ENCODE measurements at regions not wholly inside any gene's neighbourhood (a gene's known extent, or its start where the extent isn't known, plus 50 kb on each side); places are given as distances from the start of the nearest gene placed in this dataset.
"Not testable (repeated sequence)": the region's sequence is repeated elsewhere in the genome, so short reads cannot be mapped to it uniquely, and the experiment has no call there.

DNA sequence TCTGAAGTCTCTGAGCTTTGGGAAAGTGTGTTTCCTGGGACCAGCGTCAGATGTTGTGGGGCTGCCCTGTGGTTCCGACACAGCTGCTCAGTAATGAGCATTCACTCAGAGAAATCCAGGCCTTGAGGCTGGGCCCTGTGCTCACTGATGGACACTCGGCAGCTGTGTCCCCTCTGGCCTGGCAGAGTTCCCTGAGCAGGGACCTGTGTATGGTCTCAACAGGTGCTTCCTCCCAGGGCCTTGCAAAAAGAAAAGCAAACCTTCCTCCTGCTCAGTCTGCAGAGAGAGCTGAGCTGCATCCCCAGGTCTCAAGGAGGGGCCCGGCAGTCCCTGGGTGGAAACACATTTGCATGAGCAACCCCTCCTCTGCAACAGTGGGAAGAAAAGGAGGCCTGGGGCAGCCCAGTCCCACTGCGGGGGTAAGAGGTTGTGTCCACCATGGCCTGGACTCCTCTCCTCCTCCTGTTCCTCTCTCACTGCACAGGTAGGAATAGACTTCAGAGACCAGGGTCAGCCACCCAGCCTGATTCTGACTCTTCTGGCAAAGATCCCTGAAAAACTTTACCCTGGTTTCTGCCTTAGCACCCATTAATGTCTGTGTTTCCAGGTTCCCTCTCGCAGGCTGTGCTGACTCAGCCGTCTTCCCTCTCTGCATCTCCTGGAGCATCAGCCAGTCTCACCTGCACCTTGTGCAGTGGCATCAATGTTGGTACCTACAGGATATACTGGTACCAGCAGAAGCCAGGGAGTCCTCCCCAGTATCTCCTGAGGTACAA is 131.2 kb downstream of the VPREB1 start:
- no peak overlapping the region for H3K4me3 ChIP-seq
- no peak for TF ChIP-seq POLR2A (IDR thresholded peaks at IDR 0.05)
- TF ChIP-seq, protein P1, sequence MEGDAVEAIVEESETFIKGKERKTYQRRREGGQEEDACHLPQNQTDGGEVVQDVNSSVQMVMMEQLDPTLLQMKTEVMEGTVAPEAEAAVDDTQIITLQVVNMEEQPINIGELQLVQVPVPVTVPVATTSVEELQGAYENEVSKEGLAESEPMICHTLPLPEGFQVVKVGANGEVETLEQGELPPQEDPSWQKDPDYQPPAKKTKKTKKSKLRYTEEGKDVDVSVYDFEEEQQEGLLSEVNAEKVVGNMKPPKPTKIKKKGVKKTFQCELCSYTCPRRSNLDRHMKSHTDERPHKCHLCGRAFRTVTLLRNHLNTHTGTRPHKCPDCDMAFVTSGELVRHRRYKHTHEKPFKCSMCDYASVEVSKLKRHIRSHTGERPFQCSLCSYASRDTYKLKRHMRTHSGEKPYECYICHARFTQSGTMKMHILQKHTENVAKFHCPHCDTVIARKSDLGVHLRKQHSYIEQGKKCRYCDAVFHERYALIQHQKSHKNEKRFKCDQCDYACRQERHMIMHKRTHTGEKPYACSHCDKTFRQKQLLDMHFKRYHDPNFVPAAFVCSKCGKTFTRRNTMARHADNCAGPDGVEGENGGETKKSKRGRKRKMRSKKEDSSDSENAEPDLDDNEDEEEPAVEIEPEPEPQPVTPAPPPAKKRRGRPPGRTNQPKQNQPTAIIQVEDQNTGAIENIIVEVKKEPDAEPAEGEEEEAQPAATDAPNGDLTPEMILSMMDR (IDR thresholded peaks at IDR 0.05 in 4 of 5, conservative IDR thresholded peaks at IDR 0.05 in 1 of 5) = no peak
- no peak for DNase-seq
- H3K27ac ChIP-seq = no peak overlapping the region
- in situ Hi-C loops (cut with MboI; ENCODE audit: low sequenced_read_pairs in 4 of 4) = no loop called here
- H3K36me3 ChIP-seq = no peaks in the 10 kb centered on the region
- peaks cover 0 to 4% (median 0%) of the 10 kb centered on the region in 3 donors for H3K27me3 ChIP-seq
- no peak for ATAC-seq
- intact Hi-C loops (cut with DNase I; ENCODE audit: low total_unique reads) = no loop called here
- no peaks in the 10 kb centered on the region for H3K4me1 ChIP-seq
- no peaks in the 10 kb centered on the region for H3K9me3 ChIP-seq

DNA sequence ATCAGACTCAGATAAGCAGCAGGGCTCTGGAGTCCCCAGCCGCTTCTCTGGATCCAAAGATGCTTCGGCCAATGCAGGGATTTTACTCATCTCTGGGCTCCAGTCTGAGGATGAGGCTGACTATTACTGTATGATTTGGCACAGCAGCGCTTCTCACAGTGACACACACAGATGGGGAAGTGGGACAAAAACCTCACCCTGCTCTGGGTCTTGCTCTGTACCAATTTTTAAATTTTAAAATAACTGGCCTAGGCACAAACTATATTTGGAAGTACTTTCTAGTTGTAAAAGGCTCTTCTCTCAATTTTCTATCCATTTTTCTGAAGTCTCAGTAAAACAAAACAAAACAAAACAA is 131.7 kb downstream of the VPREB1 start:
- H3K27ac ChIP-seq = no peak overlapping the region
- in situ Hi-C loops (cut with MboI; ENCODE audit: low sequenced_read_pairs in 4 of 4) = no loop called here
- no peaks in the 10 kb centered on the region for H3K9me3 ChIP-seq
- no peak overlapping the region for H3K4me3 ChIP-seq
- H3K4me1 ChIP-seq = no peaks in the 10 kb centered on the region
- TF ChIP-seq POLR2A (IDR thresholded peaks at IDR 0.05) = no peak
- TF ChIP-seq, protein P1 (IDR thresholded peaks at IDR 0.05 in 4 of 5, conservative IDR thresholded peaks at IDR 0.05 in 1 of 5) = no peak
- no peak for ATAC-seq
- DNase-seq = no peak
- intact Hi-C loops (cut with DNase I; ENCODE audit: low total_unique reads) = no loop called here
- no peaks in the 10 kb centered on the region for H3K36me3 ChIP-seq
- H3K27me3 ChIP-seq = peaks cover 0 to 4% (median 0%) of the 10 kb centered on the region in 3 donors

DNA sequence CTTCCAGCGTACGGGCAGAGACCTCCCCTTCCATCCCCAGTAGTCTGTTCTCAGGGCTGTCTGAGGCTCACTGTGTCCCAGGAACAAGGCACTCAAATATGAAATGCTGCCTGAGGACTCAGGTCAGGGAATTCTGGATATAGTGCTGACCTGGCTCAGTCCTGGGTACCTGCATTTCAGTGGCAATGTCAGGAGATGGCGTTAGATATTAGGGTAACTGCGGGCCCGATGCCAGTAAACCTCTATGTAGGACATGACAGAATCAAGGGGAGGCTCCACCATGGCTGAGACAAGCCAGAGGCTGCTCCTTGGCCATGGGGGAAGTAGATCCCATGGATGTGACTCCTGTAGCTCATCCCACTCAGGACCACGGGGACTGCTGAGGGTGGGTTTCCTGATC is 131.7 kb downstream of the ZNF280B start:
- in situ Hi-C loops (cut with MboI; ENCODE audit: low sequenced_read_pairs in 4 of 4); H3K27ac ChIP-seq; ATAC-seq; DNase-seq; intact Hi-C loops (cut with DNase I; ENCODE audit: low total_unique reads); H3K4me1 ChIP-seq; H3K9me3 ChIP-seq; H3K27me3 ChIP-seq; H3K4me3 ChIP-seq; H3K36me3 ChIP-seq: not testable (repeated sequence)

DNA sequence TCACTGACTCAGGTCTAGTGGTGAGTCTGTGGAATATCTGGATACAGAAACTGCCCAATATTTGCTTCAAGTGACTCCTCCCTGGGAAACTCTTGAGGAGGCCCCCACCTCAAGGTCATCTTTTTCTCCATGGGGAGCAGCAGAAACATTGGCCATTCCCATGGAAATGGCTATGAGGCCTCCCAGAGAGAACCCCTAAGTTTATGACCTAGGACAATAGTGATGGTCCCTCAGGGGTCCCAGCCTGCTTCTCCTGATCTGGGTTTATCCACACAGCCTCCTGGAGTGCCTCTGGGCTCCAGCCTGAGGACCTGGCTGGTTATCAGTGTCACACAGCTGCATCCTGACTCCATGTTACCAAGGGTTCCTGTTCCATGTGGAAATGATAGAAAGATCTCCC is 131.2 kb downstream of the ZNF280B start:
- Histone ChIP-seq H3K27ac (no peak overlapping the region), H3K9me3 (no peaks in the 10 kb centered on the region), H3K36me3 (no peaks in the 10 kb centered on the region), H3K4me1 (no peaks in the 10 kb centered on the region), H3K4me3 (no peak overlapping the region), H3K27me3 (peaks cover 0 to 4% (median 0%) of the 10 kb centered on the region in 3 donors)
- DNase-seq (no peak), ATAC-seq (no peak)
- TF ChIP-seq, protein P1 (IDR thresholded peaks at IDR 0.05 in 4 of 5, conservative IDR thresholded peaks at IDR 0.05 in 1 of 5) = no peak
- no peak for TF ChIP-seq POLR2A (IDR thresholded peaks at IDR 0.05)
- in situ Hi-C loops (cut with MboI; ENCODE audit: low sequenced_read_pairs in 4 of 4) (no loop called here), intact Hi-C loops (cut with DNase I; ENCODE audit: low total_unique reads) (no loop called here)

DNA sequence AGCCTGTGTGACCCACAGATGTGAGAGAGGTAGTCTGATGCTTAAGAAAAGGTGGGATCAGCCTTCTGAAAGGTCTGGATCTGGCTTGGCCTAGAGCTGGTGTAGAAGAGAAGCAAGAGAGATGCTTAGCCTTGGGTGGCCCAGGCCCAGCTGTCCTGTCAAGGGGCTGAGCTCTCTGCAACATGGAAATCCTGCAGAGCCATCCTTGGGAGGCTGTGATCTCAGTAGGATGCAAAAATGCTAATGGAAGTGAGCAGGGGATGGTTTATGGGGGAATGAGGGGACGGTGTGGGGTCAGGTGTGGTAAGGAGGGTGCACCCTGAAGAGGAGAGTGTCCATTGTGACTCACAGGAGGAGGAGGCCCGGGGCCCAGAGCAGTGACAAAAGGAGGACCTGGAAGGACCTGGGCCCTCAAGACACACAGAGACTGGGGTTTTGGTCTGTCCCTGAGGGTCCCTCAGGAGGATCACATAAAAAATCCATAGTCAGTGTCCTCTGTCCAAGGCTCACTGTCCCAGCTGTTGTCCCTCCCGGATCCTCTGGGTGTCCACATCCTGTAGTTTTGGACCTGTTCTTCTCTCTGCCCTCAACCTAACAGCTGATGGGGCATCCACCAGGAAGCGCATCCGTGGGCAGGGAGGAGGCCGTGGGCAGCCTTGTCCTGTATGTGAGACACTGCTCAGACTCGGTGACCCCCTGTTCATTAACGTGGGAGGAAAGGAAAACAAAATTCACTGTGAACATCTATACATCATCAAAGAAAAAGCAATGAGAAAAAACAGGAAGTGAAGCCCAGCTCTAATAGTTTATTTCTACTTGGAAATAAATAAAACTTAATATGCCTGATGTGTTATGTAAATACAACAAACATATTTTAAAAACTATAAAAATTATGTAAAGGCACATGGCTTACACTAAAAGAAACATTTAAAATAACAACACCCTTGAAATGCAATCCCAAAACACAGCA is 129.8 kb downstream of the ZNF280B start:
- H3K9me3 ChIP-seq = no peaks in the 10 kb centered on the region
- H3K27me3 ChIP-seq = peaks cover 0 to 10% (median 0%) of the 10 kb centered on the region in 3 donors
- TF ChIP-seq, protein P1 (IDR thresholded peaks at IDR 0.05 in 4 of 5, conservative IDR thresholded peaks at IDR 0.05 in 1 of 5) = no peak
- TF ChIP-seq POLR2A (IDR thresholded peaks at IDR 0.05) = no peak
- no peak for DNase-seq
- intact Hi-C loops (cut with DNase I; ENCODE audit: low total_unique reads) (no loop called here), in situ Hi-C loops (cut with MboI; ENCODE audit: low sequenced_read_pairs in 4 of 4) (no loop called here)
- no peaks in the 10 kb centered on the region for H3K4me1 ChIP-seq
- no peak overlapping the region for H3K4me3 ChIP-seq
- no peaks in the 10 kb centered on the region for H3K36me3 ChIP-seq
- no peak overlapping the region for H3K27ac ChIP-seq
- ATAC-seq = no peak

Data from gastrocnemius medialis (tissue), 4 donors.